CD4-positive, alpha-beta T cell treated with Interleukin-1 beta for 1 hour (primary cell): ENCODE measurements at regions not wholly inside any gene's neighbourhood (a gene's known extent, or its start where the extent isn't known, plus 50 kb on each side); places are given as distances from the start of the nearest gene placed in this dataset.
"Not testable (repeated sequence)": the region's sequence is repeated elsewhere in the genome, so short reads cannot be mapped to it uniquely, and the experiment has no call there.

Source experiments
- DNase-seq, 2 donors: peaks; one replicate each; pipeline ENCODE4 v3.0.0-alpha.2; 2020 to 2022

DNA sequence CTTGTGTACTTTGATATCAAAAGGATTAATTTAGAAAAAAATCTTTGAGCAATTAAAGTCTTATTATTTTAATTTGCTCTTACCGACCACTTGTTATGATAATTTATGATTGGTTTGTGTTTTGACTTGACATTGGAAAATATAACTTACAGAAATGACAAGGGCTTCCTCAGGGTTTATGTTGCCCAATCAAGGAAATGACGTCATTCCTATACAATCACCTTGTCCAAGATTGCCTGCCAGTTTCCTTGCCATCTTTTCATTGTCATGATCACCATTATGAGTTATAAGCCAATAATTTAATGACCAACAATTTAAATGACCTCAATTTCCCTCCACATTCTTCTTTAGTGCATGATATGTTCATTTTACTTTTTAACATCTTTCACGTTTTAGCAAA lies 351.8 kb upstream of the TMEFF2 start:
- no peak for DNase-seq

- no peak for DNase-seq
These were observed 349.7 kb upstream of the TMEFF2 start for GRCh38 chr2:192544371-192544955.

- not testable (repeated sequence) for DNase-seq
These were observed 347.7 kb upstream of the TMEFF2 start for GRCh38 chr2:192542148-192543066.

- no peak for DNase-seq
These were observed 344.6 kb upstream of the TMEFF2 start for GRCh38 chr2:192539306-192539705.

DNA sequence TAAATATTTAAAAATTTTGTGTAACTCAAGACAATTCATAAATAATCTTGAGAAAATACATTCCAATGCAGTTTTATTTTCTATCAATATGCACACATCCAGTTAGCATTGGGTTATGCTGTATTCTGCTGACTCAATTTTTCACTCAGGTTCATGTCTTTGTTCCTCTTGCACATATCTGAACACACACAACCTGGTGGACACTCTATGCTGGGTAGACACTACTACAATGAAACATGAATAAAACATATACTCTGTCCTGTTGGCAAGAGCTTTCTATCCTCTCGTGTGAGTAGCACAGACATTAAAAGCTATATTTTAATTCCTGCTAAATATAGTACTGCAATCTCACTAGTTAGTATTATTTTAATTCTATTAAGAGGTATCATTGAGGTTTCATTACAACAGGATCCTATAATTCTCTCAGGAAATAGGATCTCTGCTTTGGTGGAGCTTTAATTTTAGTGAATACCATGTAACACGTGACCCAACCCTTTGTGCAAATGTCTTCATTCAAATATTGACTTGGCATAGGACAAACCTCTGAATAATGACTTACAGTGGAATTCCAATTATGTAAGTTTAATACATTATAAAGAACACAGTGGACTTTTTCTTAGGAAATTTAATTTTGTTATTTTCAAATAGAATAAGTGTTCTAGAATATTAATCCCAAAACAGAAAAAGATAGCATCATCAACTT lies 342.3 kb upstream of the TMEFF2 start:
- no peak for DNase-seq

GRCh38 chr2:192535956-192536921 lies 341.5 kb upstream of the TMEFF2 start:
- no peak for DNase-seq

DNA sequence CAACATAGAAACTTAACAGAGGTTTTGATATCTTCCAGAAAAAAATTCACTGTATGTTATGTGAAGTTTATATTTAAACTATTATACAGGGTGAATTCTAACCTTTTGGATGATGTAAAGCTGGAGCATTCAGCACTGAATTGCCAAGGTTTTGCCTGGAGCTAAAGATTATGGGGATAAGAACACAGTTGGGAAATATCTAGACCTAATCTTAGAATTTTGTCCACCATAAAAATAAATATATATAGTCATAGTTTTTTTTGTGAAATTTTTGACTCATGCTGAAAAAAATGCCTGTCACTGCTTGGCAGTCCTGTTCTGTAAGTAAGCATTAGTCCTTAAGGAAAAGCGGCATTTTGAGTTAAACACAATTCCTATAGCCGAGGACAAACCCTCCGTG lies 339.3 kb upstream of the TMEFF2 start:
- no peak for DNase-seq

DNA sequence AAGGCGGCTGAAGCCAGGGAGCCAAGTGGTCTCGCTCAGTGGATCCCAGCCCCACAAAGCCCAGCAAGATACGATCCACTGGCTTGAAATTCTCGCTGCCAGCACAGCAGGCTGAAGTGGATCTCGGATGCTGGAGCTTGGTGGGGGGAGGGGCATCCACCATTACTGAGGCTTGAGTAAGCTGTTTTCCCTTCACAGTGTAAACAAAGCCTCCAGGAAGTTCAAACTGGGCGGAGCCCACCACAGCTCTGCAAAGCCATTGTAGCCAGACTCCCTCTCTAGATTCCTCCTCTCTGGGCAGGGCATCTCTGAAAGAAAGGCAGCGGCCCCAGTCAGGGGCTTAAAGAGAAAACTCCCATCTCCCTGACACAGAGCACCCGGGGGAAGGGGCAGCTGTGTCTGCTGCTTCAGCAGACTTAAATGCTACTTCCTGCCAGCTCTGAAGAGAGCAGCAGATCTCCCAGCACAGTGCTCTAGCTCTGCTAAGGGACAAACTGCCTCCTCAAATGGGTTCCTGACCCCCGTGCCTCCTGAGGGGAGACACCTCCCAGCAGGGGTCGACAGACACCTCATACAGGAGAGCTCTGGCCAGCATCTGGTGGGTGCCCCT lies 330.0 kb upstream of the TMEFF2 start:
- not testable (repeated sequence) for DNase-seq

DNA sequence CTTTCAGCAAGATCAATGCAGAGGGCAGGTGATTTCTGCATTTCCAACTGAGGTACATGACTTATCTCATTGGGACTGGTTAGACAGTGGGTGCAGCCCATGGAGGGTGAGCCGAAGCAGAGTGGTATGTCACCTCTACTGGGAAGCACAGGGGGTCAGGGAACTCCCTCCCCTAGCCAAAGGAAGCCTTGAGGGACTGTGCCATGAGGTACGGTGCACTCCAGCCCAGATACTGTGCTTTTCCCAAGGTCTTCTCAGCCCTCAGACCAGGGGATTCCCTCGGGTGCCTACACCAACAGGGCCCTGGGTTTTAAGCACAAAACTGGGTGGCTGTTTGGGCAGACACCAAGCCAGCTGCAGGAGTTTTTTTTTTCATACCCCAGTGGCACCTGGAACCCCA lies 329.5 kb upstream of the TMEFF2 start:
- not testable (repeated sequence) for DNase-seq

DNA sequence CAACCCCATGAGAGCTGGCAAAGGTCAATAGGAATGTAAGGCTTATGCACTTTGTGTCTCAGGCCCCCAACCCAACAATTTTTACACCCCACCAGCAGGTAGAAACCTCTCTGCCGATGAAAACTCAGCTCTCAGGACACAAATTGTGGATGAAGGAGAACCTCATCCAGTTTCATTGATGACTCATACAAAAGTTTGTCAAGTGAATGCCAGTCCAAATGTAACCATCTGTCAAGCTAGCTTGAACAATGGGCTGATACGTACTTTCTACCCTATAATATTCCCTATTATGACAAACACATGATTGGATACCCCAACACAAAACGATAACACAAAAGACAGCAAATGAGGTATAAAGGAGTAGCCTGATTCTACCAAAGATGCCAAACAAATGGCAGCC lies 321.2 kb upstream of the TMEFF2 start:
- DNase-seq: no peak

DNA sequence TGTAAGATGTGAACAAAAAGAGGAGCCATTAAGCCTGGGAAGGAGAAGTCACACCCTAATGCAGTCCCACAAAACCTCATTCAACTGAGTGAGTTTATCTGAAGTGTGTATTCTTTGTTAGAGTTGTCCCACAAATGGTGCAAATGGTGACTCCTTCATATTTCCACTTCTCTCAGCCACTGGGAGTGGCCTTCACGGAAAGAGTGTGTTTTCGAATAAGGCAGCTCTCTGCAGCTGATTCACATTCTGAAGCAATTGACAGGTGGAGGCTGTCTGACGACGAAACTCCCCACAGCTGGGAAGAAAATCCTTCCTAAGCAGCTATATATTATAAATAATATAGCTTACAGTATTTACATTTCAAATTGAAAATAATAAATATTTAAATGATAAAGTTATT lies 318.8 kb upstream of the TMEFF2 start:
- DNase-seq: no peak

DNA sequence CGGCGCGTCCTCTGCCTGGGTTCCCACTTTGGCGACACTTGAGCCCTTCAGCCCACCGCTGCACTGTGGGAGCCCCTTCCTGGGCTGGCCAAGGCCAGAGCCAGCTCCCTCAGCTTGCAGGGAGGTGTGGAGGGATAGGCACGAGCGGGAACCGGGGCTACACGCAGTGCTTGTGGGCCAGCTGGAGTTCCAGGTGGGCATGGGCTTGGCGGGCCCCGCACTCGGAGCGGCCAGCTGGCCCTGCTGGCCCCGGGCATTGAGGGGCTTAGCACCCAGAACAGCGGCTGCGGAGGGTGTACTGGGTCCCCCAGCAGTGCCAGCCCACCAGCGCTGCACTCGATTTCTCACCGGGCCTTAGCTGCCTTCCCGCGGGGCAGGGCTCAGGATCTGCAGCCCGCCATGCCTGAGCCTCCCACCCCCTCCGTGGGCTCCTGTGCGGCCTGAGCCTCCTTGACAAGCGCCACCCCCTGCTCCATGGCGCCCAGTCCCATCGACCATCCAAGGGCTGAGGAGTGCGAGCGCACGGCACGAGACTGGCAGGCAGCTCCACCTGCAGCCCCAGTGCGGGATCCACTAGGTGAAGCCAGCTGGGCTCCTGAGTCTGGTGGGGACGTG lies 313.2 kb upstream of the TMEFF2 start:
- not testable (repeated sequence) for DNase-seq

DNA sequence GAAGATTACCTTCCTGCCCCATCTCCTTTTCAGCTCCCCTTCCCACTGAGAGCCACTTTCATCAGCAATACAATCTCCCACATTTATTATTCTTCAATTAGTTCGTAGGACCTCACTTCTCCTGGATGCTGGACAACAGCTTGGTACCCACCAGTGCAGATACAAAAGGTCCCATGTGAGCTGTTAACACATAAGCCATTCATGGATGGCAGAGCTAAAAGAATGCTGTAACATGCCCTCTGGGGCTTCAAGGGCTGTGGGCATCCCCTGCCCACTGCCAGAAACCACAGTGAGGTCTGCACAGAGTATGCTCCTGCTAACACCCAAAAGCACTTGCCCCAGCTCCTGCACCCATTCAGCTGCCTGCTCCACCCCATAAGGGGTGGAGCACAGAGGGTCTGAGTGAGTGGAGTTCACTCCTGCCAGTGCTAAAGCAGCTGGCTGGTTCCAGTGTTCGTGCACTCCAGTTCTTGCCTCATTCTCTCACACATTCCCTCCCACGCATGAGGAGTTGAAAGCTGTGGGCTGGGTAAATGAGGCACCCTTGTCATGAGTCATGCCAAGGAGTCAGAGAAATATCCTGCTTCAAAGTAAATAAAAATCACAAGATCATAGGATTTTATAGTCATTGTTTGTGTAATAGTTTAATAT lies 305.9 kb upstream of the TMEFF2 start:
- no peak for DNase-seq

GRCh38 chr2:192499476-192499875 lies 304.7 kb upstream of the TMEFF2 start:
- DNase-seq: no peak

GRCh38 chr2:192498747-192499146 lies 304.0 kb upstream of the TMEFF2 start:
- DNase-seq: no peak

- DNase-seq: not testable (repeated sequence)
These were observed 293.4 kb upstream of the TMEFF2 start for GRCh38 chr2:192488158-192488557.

- no peak for DNase-seq
These were observed 292.9 kb upstream of the TMEFF2 start for GRCh38 chr2:192487636-192488035.

DNA sequence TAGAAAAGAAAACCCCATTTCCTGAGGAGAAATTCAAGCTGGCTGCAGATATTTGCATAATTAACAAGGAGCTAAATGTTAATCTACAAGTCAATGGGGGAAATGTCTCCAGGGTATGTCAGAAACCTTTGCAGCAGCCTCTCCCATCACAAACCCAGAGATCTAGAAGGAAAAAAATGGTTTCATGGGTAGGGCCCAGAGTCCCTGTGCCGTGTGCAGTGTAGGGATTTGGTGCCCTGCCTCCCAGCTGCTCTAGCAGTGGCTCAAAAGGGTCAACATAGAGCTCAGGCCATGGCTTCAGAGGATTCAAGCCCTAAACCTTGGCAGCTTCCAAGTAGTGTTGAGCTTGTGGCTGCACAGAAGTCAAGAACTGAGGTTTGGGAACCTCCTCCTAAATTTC lies 290.2 kb upstream of the TMEFF2 start:
- no peak for DNase-seq

DNA sequence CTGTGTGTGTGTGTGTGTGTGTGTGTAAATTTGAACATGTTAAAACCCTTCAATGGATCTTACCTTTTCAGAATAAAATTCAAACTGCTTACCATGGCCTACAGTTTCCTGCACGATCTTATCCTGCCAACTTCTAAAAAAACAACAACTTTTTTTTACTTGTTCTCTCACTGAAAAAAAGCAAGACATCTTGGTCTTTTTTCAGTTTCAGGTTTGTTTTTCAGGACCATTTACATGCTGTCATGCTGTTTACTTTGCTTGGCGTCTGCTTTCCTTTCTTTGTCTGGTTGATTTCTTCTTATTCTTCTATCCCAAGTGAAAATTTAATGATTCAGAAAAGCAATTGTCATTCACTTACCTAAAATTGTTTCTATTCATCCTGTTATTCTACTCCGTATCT lies 286.3 kb upstream of the TMEFF2 start:
- DNase-seq: no peak

- no peak for DNase-seq
These were observed 278.6 kb upstream of the TMEFF2 start for GRCh38 chr2:192473331-192473730.

GRCh38 chr2:192471982-192472381 lies 277.2 kb upstream of the TMEFF2 start:
- DNase-seq: no peak
